Ovary (tissue), 7 donors: ENCODE measurements at regions not wholly inside any gene's neighbourhood (a gene's known extent, or its start where the extent isn't known, plus 50 kb on each side); places are given as distances from the start of the nearest gene placed in this dataset.

Experiments
- DNase-seq, 5 donors: peaks; one replicate each; pipeline ENCODE4 v3.0.0-alpha.2; 2019 to 2020
- H3K27ac ChIP-seq, 2 donors: fragments of 200-600 bp; one replicate each; pipeline versions ENCODE4 v1.5.1 to v1.8.0; 2019 to 2022
- H3K27me3 ChIP-seq: fragments of 200-600 bp; one replicate; pipeline ENCODE4 v1.8.0; 2022
- H3K36me3 ChIP-seq: fragments of 200-600 bp; sonication (generic); one replicate; pipeline ENCODE4 v1.5.1; 2019
- H3K4me1 ChIP-seq: one replicate; pipeline ENCODE4 v1.8.1; 2013; ENCODE audit warnings: mild to moderate bottlenecking, moderate library complexity; ENCODE audit not compliant: insufficient read depth
- H3K4me3 ChIP-seq: fragments of 200-600 bp; sonication (generic); one replicate; pipeline ENCODE4 v1.5.1; 2017
- H3K9me3 ChIP-seq, 2 donors: fragments of 200-600 bp in 1 of 2; sonication (generic) in 1 of 2; one replicate each; pipeline versions ENCODE4 v1.5.1 to v1.8.1; 2013 to 2019; ENCODE audit warnings: mild to moderate bottlenecking in 1 of 2, moderate library complexity in 1 of 2
- EP300 ChIP-seq: sonication (generic); formaldehyde crosslinking; IDR thresholded peaks from one replicate; pipeline ENCODE4 v1.6.1; 2017; ENCODE audit warnings: antibody characterized with exemption
- POLR2A ChIP-seq: fragments of 450-650 bp; IDR thresholded peaks from one replicate; pipeline ENCODE4 v1.6.1; 2017; ENCODE audit warnings: antibody characterized with exemption, mild to moderate bottlenecking, moderate library complexity
- WGBS, 3 donors: extraction: QIAGEN DNeasy Blood & Tissue Kit in 1 of 3; methylation state at CpG; one replicate each; pipeline versions ENCODE4 v1.1.5 to v1.1.7; 2013 to 2017; 5-methylcytosine and 5-hydroxymethylcytosine counted together
- intact Hi-C, 4 donors: fragments of 100-400 bp; cut with DNase I; formaldehyde crosslinking; loops; one replicate each; pipeline versions ENCODE4 v1.11.0 to v1.15.1; 2022 to 2023
- TF ChIP-seq, protein P1 (sequence below), 3 donors: fragments of 450-650 bp in 2 of 3; fragments of 200-600 bp in 1 of 3; IDR thresholded peaks; one replicate each; pipeline versions ENCODE4 v1.5.1 to v1.8.0; 2016 to 2022; ENCODE audit warnings: antibody characterized with exemption in 3 of 3, mild to moderate bottlenecking in 1 of 3
- donor health status: DM: no; HTN: no; CAD: no; lungs with moderate emphysema.
- donor health status: DM: no; HTN: no; CAD: no.
- donor health status: Bipolar disorder and iron deficiency.
- donor health status: DM: no; HTN: no; CAD: no.
- donor health status: DM: yes; HTN: yes; CAD: no.

DNA sequence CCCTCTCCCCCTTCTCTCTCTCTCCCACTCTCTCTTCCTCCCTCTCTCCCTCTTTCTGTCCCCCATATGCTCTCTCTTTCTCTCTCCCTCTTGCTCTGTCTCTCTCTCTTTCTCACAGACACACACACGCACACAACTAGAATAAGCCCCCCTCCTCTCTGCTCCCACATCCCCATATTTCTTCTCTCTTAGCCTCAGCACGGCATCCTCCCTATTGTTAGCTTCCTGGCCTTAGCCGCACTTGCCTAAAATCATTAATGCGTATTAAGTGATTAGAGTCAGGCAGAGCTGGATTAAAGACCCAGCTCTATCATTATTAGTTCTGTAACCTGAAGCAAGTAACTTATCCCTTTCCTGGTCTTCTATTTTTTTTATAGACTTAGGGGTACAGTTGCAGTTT, 319.0 kb upstream of the C16orf82 start:
- Histone ChIP-seq H3K27ac (no peak overlapping the region), H3K4me3 (no peak overlapping the region), H3K27me3 (no peaks in the 10 kb centered on the region), H3K9me3 (no peaks in the 10 kb centered on the region), H3K36me3 (no peaks in the 10 kb centered on the region), H3K4me1 (no peaks in the 10 kb centered on the region)
- no peak for DNase-seq
- WGBS, 3 donors: 22 to 32% (median 28%) methylated on average over 4 of the region's 4 CpGs
- TF ChIP-seq, protein P1, sequence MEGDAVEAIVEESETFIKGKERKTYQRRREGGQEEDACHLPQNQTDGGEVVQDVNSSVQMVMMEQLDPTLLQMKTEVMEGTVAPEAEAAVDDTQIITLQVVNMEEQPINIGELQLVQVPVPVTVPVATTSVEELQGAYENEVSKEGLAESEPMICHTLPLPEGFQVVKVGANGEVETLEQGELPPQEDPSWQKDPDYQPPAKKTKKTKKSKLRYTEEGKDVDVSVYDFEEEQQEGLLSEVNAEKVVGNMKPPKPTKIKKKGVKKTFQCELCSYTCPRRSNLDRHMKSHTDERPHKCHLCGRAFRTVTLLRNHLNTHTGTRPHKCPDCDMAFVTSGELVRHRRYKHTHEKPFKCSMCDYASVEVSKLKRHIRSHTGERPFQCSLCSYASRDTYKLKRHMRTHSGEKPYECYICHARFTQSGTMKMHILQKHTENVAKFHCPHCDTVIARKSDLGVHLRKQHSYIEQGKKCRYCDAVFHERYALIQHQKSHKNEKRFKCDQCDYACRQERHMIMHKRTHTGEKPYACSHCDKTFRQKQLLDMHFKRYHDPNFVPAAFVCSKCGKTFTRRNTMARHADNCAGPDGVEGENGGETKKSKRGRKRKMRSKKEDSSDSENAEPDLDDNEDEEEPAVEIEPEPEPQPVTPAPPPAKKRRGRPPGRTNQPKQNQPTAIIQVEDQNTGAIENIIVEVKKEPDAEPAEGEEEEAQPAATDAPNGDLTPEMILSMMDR (IDR thresholded peaks at IDR 0.05): no peak
- TF ChIP-seq POLR2A (no peak), EP300 (no peak)
- intact Hi-C loops: no loop called here

DNA sequence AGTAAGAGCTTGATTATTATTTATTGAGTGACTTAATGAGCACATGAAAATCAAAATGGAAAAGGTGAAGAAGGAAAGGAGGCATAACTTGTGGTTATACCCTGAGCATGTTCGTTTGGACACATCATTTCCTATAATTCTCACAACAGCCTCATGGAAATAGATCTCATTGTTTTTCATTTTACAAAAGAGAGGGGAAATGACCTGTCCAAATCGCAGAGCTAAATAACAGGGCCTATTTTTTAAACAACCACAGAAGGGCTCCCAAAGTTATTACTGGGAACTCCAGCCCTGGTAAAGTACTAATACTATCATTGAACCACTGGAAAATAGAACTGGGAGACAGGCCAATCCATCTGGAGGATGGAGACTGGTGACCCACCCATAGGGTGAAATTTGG, 317.7 kb upstream of the C16orf82 start:
- TF ChIP-seq POLR2A (no peak), EP300 (no peak)
- TF ChIP-seq, protein P1 (IDR thresholded peaks at IDR 0.05): no peak
- 48 to 61% (median 53%) methylated on average over 2 of the region's 2 CpGs for WGBS, 3 donors
- H3K4me1 ChIP-seq: no peaks in the 10 kb centered on the region
- no peaks in the 10 kb centered on the region for H3K27me3 ChIP-seq
- DNase-seq: no peak
- no peaks in the 10 kb centered on the region for H3K9me3 ChIP-seq
- H3K4me3 ChIP-seq: no peak overlapping the region
- intact Hi-C loops: no loop called here
- H3K27ac ChIP-seq: no peak overlapping the region
- H3K36me3 ChIP-seq: no peaks in the 10 kb centered on the region

DNA sequence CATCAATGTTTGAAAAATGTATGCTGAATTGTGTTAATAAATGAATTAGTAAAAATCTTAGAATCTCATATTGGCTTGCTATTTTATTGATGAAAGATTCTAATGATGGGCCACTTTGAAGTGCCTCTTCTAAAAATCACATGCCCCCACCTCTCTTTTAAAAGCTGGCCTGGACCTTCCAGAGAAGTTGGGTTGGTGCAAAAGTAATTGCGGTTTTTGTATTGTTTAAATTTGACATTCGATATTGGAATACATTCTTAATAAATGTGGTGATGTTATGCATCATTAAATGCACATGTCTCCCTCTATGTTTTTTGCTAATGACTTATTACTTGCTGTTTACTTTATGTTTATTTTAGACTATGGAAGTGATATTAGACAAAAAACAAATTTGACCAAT, 314.6 kb upstream of the C16orf82 start:
- Histone ChIP-seq H3K36me3 (no peaks in the 10 kb centered on the region), H3K9me3 (no peaks in the 10 kb centered on the region), H3K4me3 (no peak overlapping the region), H3K4me1 (no peaks in the 10 kb centered on the region), H3K27ac (no peak overlapping the region), H3K27me3 (no peaks in the 10 kb centered on the region)
- intact Hi-C loops: no loop called here
- TF ChIP-seq EP300 (no peak), POLR2A (no peak)
- TF ChIP-seq, protein P1 (IDR thresholded peaks at IDR 0.05): no peak
- 91 to 95% (median 91%) methylated on average over 2 of the region's 2 CpGs for WGBS, 3 donors
- no peak for DNase-seq

DNA sequence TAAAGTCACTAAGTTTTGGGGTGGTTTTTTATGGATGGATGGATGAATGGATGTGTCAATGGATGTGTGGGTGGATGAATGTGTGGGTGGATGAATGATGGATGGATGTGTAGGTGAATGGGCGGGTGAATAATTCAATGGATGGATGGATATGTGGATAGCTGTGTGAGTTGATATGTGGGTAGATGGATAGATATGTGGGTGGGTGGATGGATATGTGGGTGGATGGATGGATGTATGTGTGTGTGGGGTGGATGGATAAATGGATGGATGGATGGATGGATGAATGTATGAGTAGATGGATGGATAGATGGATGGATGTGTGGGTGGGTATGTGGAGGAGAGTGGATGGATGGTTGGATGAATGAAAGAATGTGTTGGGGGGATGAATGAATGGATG, 310.1 kb upstream of the C16orf82 start:
- DNase-seq: no peak
- no peak for TF ChIP-seq EP300
- TF ChIP-seq, protein P1 (IDR thresholded peaks at IDR 0.05): no peak
- TF ChIP-seq POLR2A: no peak
- Histone ChIP-seq H3K4me1 (no peaks in the 10 kb centered on the region), H3K9me3 (no peaks in the 10 kb centered on the region), H3K4me3 (no peak overlapping the region), H3K27ac (no peak overlapping the region), H3K27me3 (no peaks in the 10 kb centered on the region), H3K36me3 (no peaks in the 10 kb centered on the region)
- intact Hi-C loops: no loop called here
- 0 to 46% (median 0%) methylated on average over 1 of the region's 1 CpG for WGBS, 3 donors

DNA sequence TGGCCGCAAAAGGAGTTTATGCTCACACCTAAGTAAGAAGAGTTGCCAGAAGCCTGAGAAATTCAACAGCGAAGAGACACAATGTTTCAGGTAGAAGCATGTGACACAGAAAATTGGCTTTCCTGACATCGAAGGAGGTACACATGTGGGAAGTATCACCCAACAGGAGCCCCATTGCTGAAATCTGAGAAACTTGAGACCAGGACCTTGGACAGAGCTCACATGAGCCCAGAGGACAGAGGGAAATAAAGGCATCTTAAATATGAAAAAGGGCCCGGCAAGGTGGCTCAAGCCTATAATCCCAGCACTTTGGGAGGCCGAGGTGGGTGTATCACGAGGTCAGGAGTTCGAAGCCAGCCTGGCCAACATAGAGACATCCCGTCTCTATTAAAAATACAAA, 304.1 kb upstream of the C16orf82 start:
- Histone ChIP-seq H3K36me3 (no peaks in the 10 kb centered on the region), H3K27me3 (no peaks in the 10 kb centered on the region), H3K4me3 (no peak overlapping the region), H3K4me1 (no peaks in the 10 kb centered on the region), H3K9me3 (no peaks in the 10 kb centered on the region), H3K27ac (no peak overlapping the region)
- intact Hi-C loops: no loop called here
- 70 to 73% (median 70%) methylated on average over 8 of the region's 8 CpGs for WGBS, 3 donors
- DNase-seq: no peak
- TF ChIP-seq EP300: no peak
- TF ChIP-seq, protein P1 (IDR thresholded peaks at IDR 0.05): no peak
- no peak for TF ChIP-seq POLR2A
